ENCODE measurements at regions not wholly inside any gene's neighbourhood (a gene's known extent, or its start where the extent isn't known, plus 50 kb on each side); places are given as distances from the start of the nearest gene placed in this dataset.

- TF ChIP-seq POLR2AphosphoS5 (IDR thresholded peaks at IDR 0.05; ENCODE audit: low read depth, low read length) (no peak), MEF2A (IDR thresholded peaks at IDR 0.05; ENCODE audit: borderline replicate concordance, low read depth) (no peak), USF2 (IDR thresholded peaks at IDR 0.05; ENCODE audit: borderline replicate concordance, low read depth, low read length) (no peak), YY1 (IDR thresholded peaks at IDR 0.05; ENCODE audit: low read depth) (no peak), MAX (IDR thresholded peaks at IDR 0.05; ENCODE audit: low read depth) (no peak), CHD2 (IDR thresholded peaks at IDR 0.05; ENCODE audit: low read length, partially characterized antibody) (no peak), FOXJ3 (CRISPR knock-in tag; IDR thresholded peaks at IDR 0.05) (no peak)
- TF ChIP-seq, protein P1, sequence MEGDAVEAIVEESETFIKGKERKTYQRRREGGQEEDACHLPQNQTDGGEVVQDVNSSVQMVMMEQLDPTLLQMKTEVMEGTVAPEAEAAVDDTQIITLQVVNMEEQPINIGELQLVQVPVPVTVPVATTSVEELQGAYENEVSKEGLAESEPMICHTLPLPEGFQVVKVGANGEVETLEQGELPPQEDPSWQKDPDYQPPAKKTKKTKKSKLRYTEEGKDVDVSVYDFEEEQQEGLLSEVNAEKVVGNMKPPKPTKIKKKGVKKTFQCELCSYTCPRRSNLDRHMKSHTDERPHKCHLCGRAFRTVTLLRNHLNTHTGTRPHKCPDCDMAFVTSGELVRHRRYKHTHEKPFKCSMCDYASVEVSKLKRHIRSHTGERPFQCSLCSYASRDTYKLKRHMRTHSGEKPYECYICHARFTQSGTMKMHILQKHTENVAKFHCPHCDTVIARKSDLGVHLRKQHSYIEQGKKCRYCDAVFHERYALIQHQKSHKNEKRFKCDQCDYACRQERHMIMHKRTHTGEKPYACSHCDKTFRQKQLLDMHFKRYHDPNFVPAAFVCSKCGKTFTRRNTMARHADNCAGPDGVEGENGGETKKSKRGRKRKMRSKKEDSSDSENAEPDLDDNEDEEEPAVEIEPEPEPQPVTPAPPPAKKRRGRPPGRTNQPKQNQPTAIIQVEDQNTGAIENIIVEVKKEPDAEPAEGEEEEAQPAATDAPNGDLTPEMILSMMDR (IDR thresholded peaks at IDR 0.05): no peak
- TF ChIP-seq, protein P2, sequence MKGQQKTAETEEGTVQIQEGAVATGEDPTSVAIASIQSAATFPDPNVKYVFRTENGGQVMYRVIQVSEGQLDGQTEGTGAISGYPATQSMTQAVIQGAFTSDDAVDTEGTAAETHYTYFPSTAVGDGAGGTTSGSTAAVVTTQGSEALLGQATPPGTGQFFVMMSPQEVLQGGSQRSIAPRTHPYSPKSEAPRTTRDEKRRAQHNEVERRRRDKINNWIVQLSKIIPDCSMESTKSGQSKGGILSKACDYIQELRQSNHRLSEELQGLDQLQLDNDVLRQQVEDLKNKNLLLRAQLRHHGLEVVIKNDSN (IDR thresholded peaks at IDR 0.05; ENCODE audit: borderline replicate concordance, low read depth): no peak
Observed at GRCh38 chr12:77477907-77478533, 352.7 kb upstream of the NAV3 start.
